ENCODE measurements at regions not wholly inside any gene's neighbourhood (a gene's known extent, or its start where the extent isn't known, plus 50 kb on each side); places are given as distances from the start of the nearest gene placed in this dataset.

- H3K36me3 ChIP-seq (ENCODE audit: insufficient read depth, low read length) = no peaks in the 10 kb centered on the region
- H3K27ac ChIP-seq (ENCODE audit: low read depth, low read length) = peak overlapping the region; percentile 0; the same call in 1 of the 2 replicates
- H3K9ac ChIP-seq (ENCODE audit: low read depth, low read length) = no peak overlapping the region
- 21% methylated on average over 3 of the region's 3 CpGs for WGBS
- H3K27me3 ChIP-seq (ENCODE audit: insufficient read depth, low read length) = no peaks in the 10 kb centered on the region
- H3K9me3 ChIP-seq (ENCODE audit: insufficient read depth, low read depth, low read length) = no peaks in the 10 kb centered on the region
- H3K4me1 ChIP-seq (ENCODE audit: insufficient read depth, low read length) = peaks cover 27% of the 10 kb centered on the region
- no peak overlapping the region for H3K4me3 ChIP-seq (ENCODE audit: low read length)
Measured at GRCh38 chr7:67725423-67725822, 728.8 kb downstream of the TYW1 start.

GRCh38 chr7:67729771-67730170 lies 733.1 kb downstream of the TYW1 start:
- WGBS = 76% methylated on average over 7 of the region's 7 CpGs
- Histone ChIP-seq H3K4me3 (ENCODE audit: low read length) (no peak overlapping the region), H3K4me1 (ENCODE audit: insufficient read depth, low read length) (peaks cover 11% of the 10 kb centered on the region), H3K9me3 (ENCODE audit: insufficient read depth, low read depth, low read length) (no peaks in the 10 kb centered on the region), H3K36me3 (ENCODE audit: insufficient read depth, low read length) (no peaks in the 10 kb centered on the region), H3K27me3 (ENCODE audit: insufficient read depth, low read length) (no peaks in the 10 kb centered on the region), H3K27ac (ENCODE audit: low read depth, low read length) (no peak overlapping the region), H3K9ac (ENCODE audit: low read depth, low read length) (no peak overlapping the region)

- no peak overlapping the region for H3K4me3 ChIP-seq (ENCODE audit: low read length)
- H3K9me3 ChIP-seq (ENCODE audit: insufficient read depth, low read depth, low read length) = no peaks in the 10 kb centered on the region
- no peak overlapping the region for H3K9ac ChIP-seq (ENCODE audit: low read depth, low read length)
- no peak overlapping the region for H3K27ac ChIP-seq (ENCODE audit: low read depth, low read length)
- H3K27me3 ChIP-seq (ENCODE audit: insufficient read depth, low read length) = no peaks in the 10 kb centered on the region
- H3K36me3 ChIP-seq (ENCODE audit: insufficient read depth, low read length) = no peaks in the 10 kb centered on the region
- 97% methylated on average over 2 of the region's 2 CpGs for WGBS
- no peaks in the 10 kb centered on the region; the same call in 1 of the 2 replicates for H3K4me1 ChIP-seq (ENCODE audit: insufficient read depth, low read length)
Measured at GRCh38 chr7:67731704-67732103, 735.1 kb downstream of the TYW1 start.

DNA sequence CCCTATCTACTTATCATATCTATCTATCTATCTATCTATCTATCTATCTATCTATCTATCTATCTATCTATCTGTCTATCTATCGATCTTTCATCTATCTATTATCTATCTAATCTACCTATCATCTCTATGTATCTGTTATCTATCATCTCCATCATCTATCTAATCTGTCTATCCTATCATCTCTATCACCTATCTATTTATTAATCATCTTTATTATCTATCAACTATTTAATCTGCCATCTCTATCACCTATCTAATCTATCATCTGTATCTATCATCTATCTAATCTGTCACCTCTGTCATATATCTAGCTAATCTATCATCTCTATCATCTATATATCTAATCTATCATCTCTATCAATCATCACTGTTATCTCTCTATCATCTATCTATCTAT lies 736.3 kb downstream of the TYW1 start:
- Histone ChIP-seq H3K27me3 (ENCODE audit: insufficient read depth, low read length) (no peaks in the 10 kb centered on the region), H3K9ac (ENCODE audit: low read depth, low read length) (no peak overlapping the region), H3K27ac (ENCODE audit: low read depth, low read length) (no peak overlapping the region), H3K9me3 (ENCODE audit: insufficient read depth, low read depth, low read length) (no peaks in the 10 kb centered on the region), H3K4me1 (ENCODE audit: insufficient read depth, low read length) (no peaks in the 10 kb centered on the region; the same call in 1 of the 2 replicates), H3K36me3 (ENCODE audit: insufficient read depth, low read length) (no peaks in the 10 kb centered on the region), H3K4me3 (ENCODE audit: low read length) (no peak overlapping the region)
- 84% methylated on average over 1 of the region's 1 CpG for WGBS

GRCh38 chr7:67738145-67738544 lies 741.5 kb downstream of the TYW1 start:
- 88% methylated on average over 3 of the region's 3 CpGs for WGBS
- Histone ChIP-seq H3K27me3 (ENCODE audit: insufficient read depth, low read length) (no peaks in the 10 kb centered on the region), H3K27ac (ENCODE audit: low read depth, low read length) (no peak overlapping the region), H3K9ac (ENCODE audit: low read depth, low read length) (no peak overlapping the region), H3K36me3 (ENCODE audit: insufficient read depth, low read length) (no peaks in the 10 kb centered on the region), H3K9me3 (ENCODE audit: insufficient read depth, low read depth, low read length) (no peaks in the 10 kb centered on the region), H3K4me3 (ENCODE audit: low read length) (no peak overlapping the region), H3K4me1 (ENCODE audit: insufficient read depth, low read length) (no peaks in the 10 kb centered on the region)

DNA sequence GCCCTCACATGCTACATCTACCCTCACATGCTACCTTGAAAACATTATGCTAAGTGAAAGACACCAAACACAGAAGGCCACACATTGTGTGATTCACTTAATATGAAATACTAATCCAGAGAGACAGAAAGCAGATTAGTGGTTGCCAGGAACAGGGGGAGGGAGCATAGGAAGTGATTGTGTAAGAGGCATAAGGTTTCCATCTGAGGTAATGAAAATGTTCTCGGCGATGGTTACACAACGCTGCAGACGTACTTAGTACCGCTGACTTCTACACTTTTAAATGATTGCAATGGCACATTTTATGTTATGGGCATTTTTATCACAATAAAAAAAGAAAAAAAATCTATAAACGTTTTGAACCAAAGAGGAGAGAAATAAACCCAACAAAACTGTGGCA lies 742.3 kb downstream of the TYW1 start:
- no peaks in the 10 kb centered on the region for H3K4me1 ChIP-seq (ENCODE audit: insufficient read depth, low read length)
- whole genome bisulfite sequencing = 90% methylated on average over 6 of the region's 6 CpGs
- H3K27ac ChIP-seq (ENCODE audit: low read depth, low read length) = no peak overlapping the region
- H3K36me3 ChIP-seq (ENCODE audit: insufficient read depth, low read length) = no peaks in the 10 kb centered on the region
- no peak overlapping the region for H3K4me3 ChIP-seq (ENCODE audit: low read length)
- H3K9me3 ChIP-seq (ENCODE audit: insufficient read depth, low read depth, low read length) = no peaks in the 10 kb centered on the region
- no peaks in the 10 kb centered on the region for H3K27me3 ChIP-seq (ENCODE audit: insufficient read depth, low read length)
- H3K9ac ChIP-seq (ENCODE audit: low read depth, low read length) = no peak overlapping the region

- 94% methylated on average over 1 of the region's 1 CpG for WGBS
Measured at GRCh38 chr7:67743501-67743900, 746.9 kb downstream of the TYW1 start.

DNA sequence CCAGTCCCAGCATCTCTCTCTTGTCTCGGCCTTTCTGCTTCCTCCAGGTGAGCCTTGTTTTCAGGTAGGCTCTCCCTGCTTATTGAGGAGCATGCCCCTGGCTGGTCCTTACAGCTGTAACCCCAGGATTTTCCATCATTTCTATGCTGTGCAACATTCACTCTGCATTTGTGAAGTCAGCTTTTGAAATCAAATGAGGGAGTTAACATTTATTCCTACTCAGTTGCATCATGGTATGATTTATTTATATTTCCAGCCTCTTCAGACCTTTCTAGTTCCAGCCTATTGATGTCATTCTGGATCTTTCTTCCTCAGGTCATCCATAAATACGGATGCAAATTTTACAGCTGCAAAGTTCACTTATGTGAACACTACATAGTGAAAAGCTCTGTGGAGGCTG lies 755.6 kb downstream of the TYW1 start:
- no peaks in the 10 kb centered on the region for H3K36me3 ChIP-seq (ENCODE audit: insufficient read depth, low read length)
- no peak overlapping the region for H3K4me3 ChIP-seq (ENCODE audit: low read length)
- WGBS = 91% methylated on average over 2 of the region's 2 CpGs
- H3K4me1 ChIP-seq (ENCODE audit: insufficient read depth, low read length) = no peaks in the 10 kb centered on the region
- no peak overlapping the region for H3K9ac ChIP-seq (ENCODE audit: low read depth, low read length)
- H3K27me3 ChIP-seq (ENCODE audit: insufficient read depth, low read length) = no peaks in the 10 kb centered on the region
- no peaks in the 10 kb centered on the region for H3K9me3 ChIP-seq (ENCODE audit: insufficient read depth, low read depth, low read length)
- no peak overlapping the region for H3K27ac ChIP-seq (ENCODE audit: low read depth, low read length)

More at GRCh38 chr7:67743501-67743900, 746.9 kb downstream of the TYW1 start:
- Histone ChIP-seq H3K27ac (ENCODE audit: low read depth, low read length) (no peak overlapping the region), H3K9me3 (ENCODE audit: insufficient read depth, low read depth, low read length) (no peaks in the 10 kb centered on the region), H3K9ac (ENCODE audit: low read depth, low read length) (no peak overlapping the region), H3K36me3 (ENCODE audit: insufficient read depth, low read length) (no peaks in the 10 kb centered on the region), H3K4me1 (ENCODE audit: insufficient read depth, low read length) (0 out of 2 replicates have a peak, but pooled peaks cover 4% of the 10 kb centered on the region), H3K4me3 (ENCODE audit: low read length) (no peak overlapping the region), H3K27me3 (ENCODE audit: insufficient read depth, low read length) (no peaks in the 10 kb centered on the region)

DNA sequence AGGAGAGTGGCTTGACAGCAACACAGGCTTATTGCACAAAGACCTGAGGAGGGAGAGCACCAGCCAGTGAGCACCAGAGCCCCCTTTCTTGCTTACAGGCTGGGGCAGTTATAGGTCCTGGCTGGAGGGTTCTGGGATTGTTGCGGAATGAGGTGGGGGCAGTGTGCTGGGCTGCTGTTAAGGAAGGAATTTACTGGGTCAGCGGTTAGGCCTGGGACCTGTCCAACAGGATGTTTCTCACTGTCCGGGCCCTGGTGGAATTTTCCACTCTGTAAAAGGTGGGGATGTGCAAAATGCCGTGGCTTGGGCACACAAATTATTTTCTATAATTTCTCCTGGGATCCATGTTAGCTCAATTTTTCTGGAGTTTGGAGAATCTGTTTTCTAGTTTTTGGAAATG lies 757.3 kb downstream of the TYW1 start:
- no peaks in the 10 kb centered on the region for H3K36me3 ChIP-seq (ENCODE audit: insufficient read depth, low read length)
- no peak overlapping the region for H3K9ac ChIP-seq (ENCODE audit: low read depth, low read length)
- no peaks in the 10 kb centered on the region for H3K27me3 ChIP-seq (ENCODE audit: insufficient read depth, low read length)
- H3K4me3 ChIP-seq (ENCODE audit: low read length) = no peak overlapping the region
- WGBS = 98% methylated on average over 4 of the region's 4 CpGs
- no peaks in the 10 kb centered on the region for H3K4me1 ChIP-seq (ENCODE audit: insufficient read depth, low read length)
- H3K27ac ChIP-seq (ENCODE audit: low read depth, low read length) = no peak overlapping the region
- no peaks in the 10 kb centered on the region for H3K9me3 ChIP-seq (ENCODE audit: insufficient read depth, low read depth, low read length)

DNA sequence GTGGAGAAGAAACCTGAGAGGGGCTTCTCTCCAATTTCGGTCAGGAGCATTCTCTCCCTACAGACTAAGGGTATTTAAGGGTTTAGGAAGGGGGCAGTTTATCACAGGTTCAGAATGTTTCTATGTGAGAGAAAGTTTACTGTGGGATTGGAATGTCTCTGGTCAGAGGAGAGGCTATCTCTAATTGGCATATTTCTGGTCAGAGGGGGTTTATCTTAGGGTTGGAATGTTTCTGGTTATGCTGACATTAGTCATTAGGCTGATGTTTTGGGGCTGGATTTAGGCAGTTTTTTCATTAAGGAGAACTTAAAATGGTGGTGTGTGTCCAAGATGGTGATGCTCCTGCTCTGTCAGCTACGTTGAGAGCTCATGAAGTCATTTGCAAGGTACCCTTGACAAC lies 758.0 kb downstream of the TYW1 start:
- H3K4me3 ChIP-seq (ENCODE audit: low read length) = no peak overlapping the region
- no peaks in the 10 kb centered on the region for H3K9me3 ChIP-seq (ENCODE audit: insufficient read depth, low read depth, low read length)
- no peaks in the 10 kb centered on the region for H3K4me1 ChIP-seq (ENCODE audit: insufficient read depth, low read length)
- 94% methylated on average over 2 of the region's 2 CpGs for WGBS
- no peaks in the 10 kb centered on the region for H3K36me3 ChIP-seq (ENCODE audit: insufficient read depth, low read length)
- H3K9ac ChIP-seq (ENCODE audit: low read depth, low read length) = no peak overlapping the region
- no peaks in the 10 kb centered on the region for H3K27me3 ChIP-seq (ENCODE audit: insufficient read depth, low read length)
- no peak overlapping the region for H3K27ac ChIP-seq (ENCODE audit: low read depth, low read length)

DNA sequence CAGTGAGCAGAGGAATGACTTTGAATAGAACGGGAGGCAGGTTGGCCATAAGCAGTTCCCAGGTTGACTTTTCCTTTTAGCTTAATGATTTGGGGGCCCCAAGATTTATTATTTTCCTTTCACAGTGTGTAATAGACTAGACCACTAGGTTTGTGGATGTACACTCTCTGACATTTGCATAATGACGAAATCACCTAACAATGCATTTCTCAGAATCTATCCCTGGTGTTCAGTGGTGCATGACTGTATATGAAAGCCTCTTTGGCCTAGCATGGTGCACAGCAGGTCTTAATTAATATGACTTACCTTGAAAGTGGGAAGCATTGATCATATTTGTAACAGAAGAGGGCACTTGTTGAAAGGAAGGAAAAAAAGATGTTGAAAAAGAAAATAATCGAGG lies 761.9 kb downstream of the TYW1 start:
- Histone ChIP-seq H3K4me3 (ENCODE audit: low read length) (no peak overlapping the region), H3K27me3 (ENCODE audit: insufficient read depth, low read length) (no peaks in the 10 kb centered on the region), H3K9ac (ENCODE audit: low read depth, low read length) (no peak overlapping the region), H3K27ac (ENCODE audit: low read depth, low read length) (no peak overlapping the region), H3K4me1 (ENCODE audit: insufficient read depth, low read length) (no peaks in the 10 kb centered on the region), H3K36me3 (ENCODE audit: insufficient read depth, low read length) (no peaks in the 10 kb centered on the region), H3K9me3 (ENCODE audit: insufficient read depth, low read depth, low read length) (no peaks in the 10 kb centered on the region)
- 95% methylated on average over 3 of the region's 3 CpGs for WGBS

DNA sequence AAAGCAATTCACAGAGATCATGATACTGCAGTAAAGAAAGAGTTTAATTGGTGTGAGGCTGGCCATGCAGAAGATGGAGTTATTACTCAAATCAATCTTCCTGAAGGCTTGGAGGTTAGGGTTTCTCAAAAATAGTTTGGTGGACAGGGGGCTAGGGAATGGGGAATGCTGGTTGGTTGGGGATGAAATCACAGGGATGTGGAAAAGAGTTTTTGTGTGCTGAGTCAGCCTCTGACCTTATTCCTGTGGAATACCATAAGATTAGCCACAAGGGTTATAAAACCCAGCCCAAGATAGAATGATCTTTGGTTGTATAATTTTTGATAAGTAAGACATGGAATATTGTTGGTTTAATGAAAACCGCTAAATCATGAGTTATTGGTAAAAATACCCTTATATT lies 764.3 kb downstream of the TYW1 start:
- Histone ChIP-seq H3K9me3 (ENCODE audit: insufficient read depth, low read depth, low read length) (no peaks in the 10 kb centered on the region), H3K4me1 (ENCODE audit: insufficient read depth, low read length) (no peaks in the 10 kb centered on the region), H3K27me3 (ENCODE audit: insufficient read depth, low read length) (no peaks in the 10 kb centered on the region), H3K4me3 (ENCODE audit: low read length) (no peak overlapping the region), H3K9ac (ENCODE audit: low read depth, low read length) (no peak overlapping the region), H3K27ac (ENCODE audit: low read depth, low read length) (no peak overlapping the region), H3K36me3 (ENCODE audit: insufficient read depth, low read length) (no peaks in the 10 kb centered on the region)
- WGBS = no CpG with 5 or more reads among the region's 1 CpG
